HepG2 (cell line): ENCODE measurements at regions not wholly inside any gene's neighbourhood (a gene's known extent, or its start where the extent isn't known, plus 50 kb on each side); places are given as distances from the start of the nearest gene placed in this dataset.

Experiments used
- ATF3 ChIP-seq: sonication (generic); formaldehyde crosslinking; IDR thresholded peaks from 2 replicates; pipeline ENCODE4 v1.4.0; 2020; ENCODE audit warnings: missing genetic modification reagents
- CSRNP1 ChIP-seq: sonication (generic); formaldehyde crosslinking; IDR thresholded peaks from 2 replicates; pipeline ENCODE4 v1.8.1; 2023; ENCODE audit warnings: mild to moderate bottlenecking, missing genetic modification reagents
- ETS1 ChIP-seq: sonication (generic); formaldehyde crosslinking; IDR thresholded peaks from 2 replicates; pipeline ENCODE4 v1.4.0; 2020; ENCODE audit warnings: missing genetic modification reagents
- HCFC1 ChIP-seq: fragments of 150-350 bp; IDR thresholded peaks from 2 replicates; pipeline ENCODE4 v1.6.1; 2014; ENCODE audit warnings: low read depth, low read length
- HDAC6 ChIP-seq: fragments of 200-600 bp; sonication (generic); IDR thresholded peaks from 2 replicates; pipeline ENCODE4 v1.7.0; 2017; ENCODE audit warnings: mild to moderate bottlenecking, antibody characterized with exemption, low read length, low read depth
- KLF6 ChIP-seq: IDR thresholded peaks from 2 replicates; pipeline ENCODE4 v1.8.0; 2016; ENCODE audit warnings: missing biosample characterization, missing genetic modification reagents
- MIER2 ChIP-seq: IDR thresholded peaks from 2 replicates; pipeline ENCODE4 v1.6.1; 2016; ENCODE audit warnings: missing biosample characterization, missing genetic modification reagents
- MTA1 ChIP-seq: sonication (generic); formaldehyde crosslinking; IDR thresholded peaks from 2 replicates; pipeline ENCODE4 v1.4.0; 2020; ENCODE audit warnings: missing genetic modification reagents, mild to moderate bottlenecking, borderline replicate concordance
- PITX1 ChIP-seq: sonication (generic); formaldehyde crosslinking; IDR thresholded peaks from 2 replicates; pipeline ENCODE4 v1.5.1; 2020; ENCODE audit warnings: mild to moderate bottlenecking, missing genetic modification reagents
- PPARG ChIP-seq: conservative IDR thresholded peaks from 2 replicates; pipeline ENCODE4 v1.6.1; 2016; ENCODE audit warnings: missing biosample characterization, missing genetic modification reagents
- SMAD3 ChIP-seq: sonication (generic); formaldehyde crosslinking; IDR thresholded peaks from 2 replicates; pipeline ENCODE4 v1.4.0; 2020; ENCODE audit warnings: missing genetic modification reagents
- SNAI1 ChIP-seq: sonication (generic); formaldehyde crosslinking; IDR thresholded peaks from 2 replicates; pipeline ENCODE4 v1.5.0; 2020; ENCODE audit warnings: mild to moderate bottlenecking, missing genetic modification reagents, borderline replicate concordance
- SP4 ChIP-seq: sonication (generic); formaldehyde crosslinking; IDR thresholded peaks from 2 replicates; pipeline ENCODE4 v1.8.1; 2023; ENCODE audit warnings: mild to moderate bottlenecking, missing genetic modification reagents
- THRA ChIP-seq: sonication (generic); formaldehyde crosslinking; IDR thresholded peaks from 2 replicates; pipeline ENCODE4 v1.4.0; 2020; ENCODE audit warnings: missing genetic modification reagents, borderline replicate concordance
- TRIM24 ChIP-seq: sonication (generic); formaldehyde crosslinking; IDR thresholded peaks from 2 replicates; pipeline ENCODE4 v1.8.0; 2022; ENCODE audit warnings: mild to moderate bottlenecking, missing genetic modification reagents
- ZFP1 ChIP-seq: IDR thresholded peaks from 2 replicates; pipeline ENCODE4 v1.6.1; 2016
- ZFP91 ChIP-seq: sonication (generic); formaldehyde crosslinking; IDR thresholded peaks from 2 replicates; pipeline ENCODE4 v1.9.0; 2022; ENCODE audit warnings: missing genetic modification reagents, mild to moderate bottlenecking, borderline replicate concordance
- ZNF280D ChIP-seq: sonication (generic); formaldehyde crosslinking; IDR thresholded peaks from 2 replicates; pipeline ENCODE4 v1.5.1; 2020; ENCODE audit warnings: mild to moderate bottlenecking, missing genetic modification reagents
- ZNF839 ChIP-seq: sonication (generic); formaldehyde crosslinking; IDR thresholded peaks from 2 replicates; pipeline ENCODE4 v1.4.0; 2020; ENCODE audit warnings: missing genetic modification reagents, mild to moderate bottlenecking, borderline replicate concordance
- ZNF878 ChIP-seq: sonication (generic); formaldehyde crosslinking; IDR thresholded peaks from 2 replicates; pipeline ENCODE4 v1.8.1; 2023; ENCODE audit warnings: mild to moderate bottlenecking, missing genetic modification reagents, moderate library complexity
- ZSCAN5A ChIP-seq: sonication (generic); formaldehyde crosslinking; IDR thresholded peaks from 2 replicates; pipeline ENCODE4 v1.8.0; 2022; ENCODE audit warnings: mild to moderate bottlenecking, missing genetic modification reagents, borderline replicate concordance

- TF ChIP-seq ZFP91 (CRISPR knock-in tag) (no peak), ZNF839 (CRISPR knock-in tag) (no peak), SMAD3 (CRISPR knock-in tag) (peak; percentile 83), PPARG (CRISPR knock-in tag) (0 out of 2 replicates have a peak, but pooled peaks have one; percentile 10), ZNF878 (CRISPR knock-in tag) (no peak), SP4 (no peak), ETS1 (CRISPR knock-in tag) (no peak), ZNF280D (no peak), HDAC6 (no peak), SNAI1 (no peak), ZFP1 (CRISPR knock-in tag) (0 out of 2 replicates have a peak, but pooled peaks have one; percentile 69), KLF6 (CRISPR knock-in tag) (no peak), THRA (CRISPR knock-in tag) (no peak), ZSCAN5A (CRISPR knock-in tag) (no peak; the same call in 1 of the 2 replicates), HCFC1 (no peak), CSRNP1 (no peak), ATF3 (CRISPR knock-in tag) (no peak), TRIM24 (CRISPR knock-in tag) (peak; percentile 90), PITX1 (CRISPR knock-in tag) (no peak), MTA1 (CRISPR knock-in tag) (no peak), MIER2 (no peak)
Observed at GRCh38 chr7:138237995-138238394, 161.7 kb downstream of the AKR1D1 start (continued).
